ENCODE measurements at regions not wholly inside any gene's neighbourhood (a gene's known extent, or its start where the extent isn't known, plus 50 kb on each side); places are given as distances from the start of the nearest gene placed in this dataset.

GRCh38 chr22:49423125-49423650, 404.5 kb downstream of the BRD1 start:
- DNase-seq = no peak

DNA sequence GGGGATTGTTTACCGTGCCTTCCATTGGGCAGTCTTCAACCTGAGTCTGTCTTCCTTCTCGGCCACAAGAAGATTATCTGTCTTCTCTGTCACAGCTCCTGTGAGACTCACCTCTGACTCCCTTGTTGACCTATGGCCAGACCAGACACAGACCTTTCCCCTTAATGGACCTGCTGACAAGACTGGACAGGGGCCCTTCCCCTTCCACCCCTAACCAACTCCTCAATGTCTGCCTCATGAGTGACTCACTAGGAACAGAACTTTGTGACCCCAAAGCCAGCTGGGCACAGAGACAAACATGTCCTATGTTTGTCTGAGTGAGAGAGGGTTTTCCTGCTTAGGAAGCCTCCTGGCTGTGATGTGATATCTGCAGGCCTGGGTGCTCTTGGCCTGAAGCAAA, 405.0 kb downstream of the BRD1 start:
- DNase-seq = no peak

- no peak for DNase-seq
These were observed 407.0 kb downstream of the BRD1 start for GRCh38 chr22:49420651-49421050.

- DNase-seq = no peak
These were observed 408.0 kb downstream of the BRD1 start for GRCh38 chr22:49419661-49420060.

DNA sequence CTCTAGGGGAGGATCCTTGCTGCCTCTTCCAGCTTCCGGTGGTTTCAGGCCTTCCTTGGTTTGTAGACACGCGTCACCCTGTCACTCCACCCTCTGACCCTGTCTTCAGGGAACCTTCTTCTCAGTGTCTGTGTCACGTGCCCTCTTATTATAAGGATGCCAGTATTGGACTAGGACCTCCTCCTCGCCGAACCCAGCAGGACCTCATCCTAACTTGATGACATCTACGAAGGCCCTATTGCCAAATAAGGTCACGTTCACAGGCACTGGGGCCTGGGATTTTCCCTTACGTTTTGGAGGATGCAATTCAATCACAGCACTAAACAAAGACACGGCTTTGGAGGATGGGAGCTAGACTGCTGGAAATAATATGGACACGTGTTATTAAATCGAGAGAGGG, 408.7 kb downstream of the BRD1 start:
- no peak for DNase-seq

- no peak for DNase-seq
These were observed 409.3 kb downstream of the BRD1 start for GRCh38 chr22:49418341-49418894.

- no peak for DNase-seq
These were observed 409.8 kb downstream of the BRD1 start for GRCh38 chr22:49417833-49418232.

GRCh38 chr22:49417326-49417725, 410.3 kb downstream of the BRD1 start:
- no peak for DNase-seq

- no peak for DNase-seq
These were observed 412.3 kb downstream of the BRD1 start for GRCh38 chr22:49415151-49415951.

DNA sequence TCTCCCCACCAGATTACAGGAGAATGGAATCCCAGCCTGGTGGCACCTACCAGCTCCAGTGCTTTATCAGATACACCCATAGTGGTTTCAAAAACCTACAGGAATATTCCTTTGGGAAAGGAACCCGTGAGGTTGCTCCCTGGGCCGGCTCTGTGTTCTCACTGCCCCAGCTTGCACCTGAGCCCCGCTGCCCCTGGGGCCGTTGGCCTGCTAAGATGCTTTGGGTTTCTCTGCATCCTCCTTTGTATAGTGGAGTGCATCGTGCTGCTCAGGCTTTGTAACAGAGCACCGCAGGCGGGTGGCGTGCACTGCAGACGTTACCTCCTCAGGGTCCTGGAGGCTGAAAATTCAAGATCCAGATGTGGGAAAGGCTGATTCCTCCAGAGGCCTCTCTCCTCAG, 414.1 kb downstream of the BRD1 start:
- DNase-seq = no peak

DNA sequence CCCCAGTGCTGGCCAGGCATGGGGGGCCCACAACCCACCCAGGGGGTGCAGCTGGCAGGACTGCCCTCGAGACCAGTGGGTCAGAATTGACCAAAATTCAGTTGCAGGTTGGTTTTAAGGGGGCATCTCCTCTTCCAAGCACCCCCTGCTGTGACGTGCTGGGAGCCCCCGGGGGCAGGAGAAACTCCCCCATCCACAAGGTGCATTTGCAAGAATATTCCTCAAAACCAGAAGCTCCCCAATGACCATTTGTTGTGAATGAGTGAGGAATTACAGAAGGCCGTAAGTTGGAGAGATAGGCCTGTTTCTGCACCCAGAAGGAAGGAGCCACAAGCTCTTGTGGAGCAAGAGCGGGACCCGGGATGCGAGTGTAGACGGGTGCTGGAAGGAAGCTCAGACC, 414.5 kb downstream of the BRD1 start:
- DNase-seq = no peak

DNA sequence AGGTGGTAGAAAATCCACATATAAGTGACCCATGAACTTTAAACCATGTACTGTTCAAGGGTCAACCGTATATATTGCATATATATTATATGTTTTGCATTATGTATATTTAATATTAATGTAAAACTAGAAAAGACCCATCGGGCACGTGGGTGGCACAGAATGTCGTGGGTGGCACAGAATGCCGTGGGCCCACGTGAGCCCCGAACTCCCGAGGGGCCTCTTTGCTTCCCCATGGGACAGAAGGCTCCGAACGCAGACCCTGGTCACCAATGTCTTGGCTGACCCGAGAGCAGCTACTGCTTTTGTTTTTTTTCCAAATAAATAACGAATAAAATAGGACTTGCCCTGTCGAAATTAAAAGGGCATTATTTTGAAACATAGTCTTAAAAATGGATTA, 415.4 kb downstream of the BRD1 start:
- DNase-seq = no peak

- DNase-seq = no peak
These were observed 416.4 kb downstream of the BRD1 start for GRCh38 chr22:49411236-49411635.

DNA sequence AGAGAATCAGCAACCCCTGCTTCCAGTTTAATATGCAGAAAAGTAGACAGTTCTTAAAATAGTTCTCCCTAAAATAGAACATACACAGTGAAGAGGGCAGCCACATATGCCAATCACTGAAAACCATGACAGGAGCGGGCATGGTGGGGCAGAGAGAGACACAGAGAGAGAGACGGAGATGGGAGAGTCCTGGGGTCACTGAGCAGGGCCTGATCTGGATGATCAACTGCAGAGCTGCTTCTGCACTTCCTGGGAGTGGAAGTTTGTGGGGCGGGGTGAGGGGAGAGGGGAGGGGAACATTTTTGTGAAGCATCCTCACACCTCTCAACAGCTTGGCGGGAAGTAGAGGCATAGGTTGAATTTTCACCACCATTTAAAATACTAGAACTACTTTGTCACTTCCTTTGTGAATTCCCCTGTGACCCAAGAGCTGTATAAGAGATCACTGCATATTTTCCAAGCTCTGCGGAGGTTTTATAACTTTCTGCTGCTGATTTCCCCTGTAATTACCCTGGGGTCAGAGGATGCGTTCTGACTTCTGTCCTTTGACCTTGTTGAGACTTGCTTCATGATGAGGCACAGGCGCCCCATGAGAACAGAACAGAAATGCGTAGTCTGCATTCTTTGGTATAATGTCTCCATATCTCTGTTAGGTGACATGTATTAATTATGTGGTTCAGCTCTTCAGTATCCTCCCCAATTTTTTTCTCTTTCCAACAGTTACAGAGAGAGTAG, 419.4 kb downstream of the BRD1 start:
- no peak for DNase-seq

DNA sequence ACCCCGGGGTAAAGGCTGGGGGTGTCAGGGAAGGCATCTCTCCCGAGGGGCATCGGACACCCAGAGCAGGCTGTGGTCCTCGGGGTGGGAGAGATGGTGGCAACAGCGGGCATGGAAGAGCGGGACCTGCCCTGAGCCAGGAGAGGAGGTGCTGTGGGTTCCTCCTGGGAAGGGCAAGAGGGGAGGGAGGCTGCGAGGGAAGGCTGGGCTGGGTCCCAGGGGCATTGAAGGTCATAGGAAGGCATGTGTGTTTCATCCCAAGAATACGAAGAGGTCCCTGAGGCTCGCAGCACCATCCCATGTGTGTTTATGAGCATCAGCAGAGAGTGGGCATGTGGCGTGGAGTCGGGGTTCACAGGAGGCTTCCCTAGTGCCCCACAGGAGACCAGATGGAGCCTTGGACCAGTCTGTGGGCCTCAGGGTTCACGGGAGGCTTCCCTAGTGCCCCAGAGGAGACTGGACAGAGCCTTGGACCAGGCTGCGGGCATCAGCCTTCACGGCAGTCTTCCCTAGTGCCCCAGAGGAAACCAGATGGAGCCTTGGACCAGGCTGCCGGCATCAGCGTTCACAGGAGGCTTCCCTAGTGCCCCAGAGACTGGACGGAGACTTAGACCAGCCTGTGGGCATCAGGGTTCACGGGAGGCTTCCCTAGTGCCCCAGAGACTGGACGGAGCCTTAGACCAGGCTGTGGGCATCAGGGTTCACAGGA, 420.6 kb downstream of the BRD1 start:
- DNase-seq = no peak

DNA sequence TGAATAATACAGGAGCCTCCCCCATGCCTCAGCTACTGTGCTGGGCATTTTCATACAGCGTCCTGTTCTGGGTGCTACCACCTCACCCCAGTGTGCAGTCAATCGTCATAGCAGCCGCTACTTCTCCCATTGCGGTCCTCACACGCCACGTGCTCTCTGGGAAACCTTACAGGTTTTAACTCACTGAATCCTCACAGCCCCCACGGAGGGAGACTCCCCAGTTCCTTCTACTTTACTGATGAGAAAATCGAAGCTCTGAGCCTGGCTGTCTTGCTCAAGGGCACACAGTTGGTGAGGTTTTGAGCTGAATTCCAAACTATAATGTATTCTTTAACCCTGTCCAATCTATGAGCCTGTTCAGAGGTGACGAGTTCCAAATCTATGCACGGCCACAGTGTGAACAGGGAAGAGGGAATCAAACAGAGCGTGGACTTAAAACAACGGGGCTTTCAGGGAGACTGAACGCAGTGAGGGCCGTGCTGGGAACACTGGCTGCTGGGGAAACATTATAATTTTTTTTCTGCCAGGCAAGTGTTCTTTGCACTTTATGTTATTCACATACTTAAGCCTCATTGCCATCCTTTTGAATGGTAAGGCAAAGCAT, 421.5 kb downstream of the BRD1 start:
- DNase-seq = no peak

- DNase-seq = no peak
These were observed 422.1 kb downstream of the BRD1 start for GRCh38 chr22:49405590-49405989.

DNA sequence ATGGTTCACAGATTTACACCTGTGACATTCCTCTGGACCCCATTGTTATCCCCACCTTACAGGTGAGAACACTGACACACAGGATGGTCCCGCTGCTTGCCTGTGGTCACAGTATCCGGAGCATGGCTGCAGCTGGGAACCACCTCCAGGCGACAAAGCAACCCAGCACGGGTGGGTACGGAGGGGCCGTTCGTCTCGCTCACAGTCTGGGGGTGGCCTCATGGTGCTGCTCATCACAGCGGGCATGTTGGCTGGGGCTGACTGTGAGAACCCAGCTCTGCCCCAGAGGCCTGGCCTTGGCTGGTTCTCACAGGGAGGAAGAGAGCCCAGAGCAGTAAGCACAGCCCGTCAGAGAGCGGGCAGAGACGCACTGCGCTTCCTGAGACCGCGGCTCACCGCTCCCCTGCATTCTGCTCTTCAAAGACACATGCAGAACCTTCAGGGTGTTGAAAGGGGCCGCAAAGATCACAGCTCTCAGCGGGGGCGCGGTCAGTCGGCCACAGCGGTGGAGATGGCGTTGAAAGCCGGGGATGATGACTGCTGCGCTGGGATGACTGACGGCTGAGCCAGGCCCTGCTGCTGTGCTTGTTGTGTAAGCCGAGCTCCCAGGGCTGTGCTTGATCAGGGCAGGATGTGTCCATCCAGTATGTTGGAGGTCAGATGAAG, 423.0 kb downstream of the BRD1 start:
- DNase-seq = no peak

GRCh38 chr22:49404020-49404419, 423.7 kb downstream of the BRD1 start:
- no peak for DNase-seq

- DNase-seq = no peak
These were observed 424.6 kb downstream of the BRD1 start for GRCh38 chr22:49403102-49403501.

DNA sequence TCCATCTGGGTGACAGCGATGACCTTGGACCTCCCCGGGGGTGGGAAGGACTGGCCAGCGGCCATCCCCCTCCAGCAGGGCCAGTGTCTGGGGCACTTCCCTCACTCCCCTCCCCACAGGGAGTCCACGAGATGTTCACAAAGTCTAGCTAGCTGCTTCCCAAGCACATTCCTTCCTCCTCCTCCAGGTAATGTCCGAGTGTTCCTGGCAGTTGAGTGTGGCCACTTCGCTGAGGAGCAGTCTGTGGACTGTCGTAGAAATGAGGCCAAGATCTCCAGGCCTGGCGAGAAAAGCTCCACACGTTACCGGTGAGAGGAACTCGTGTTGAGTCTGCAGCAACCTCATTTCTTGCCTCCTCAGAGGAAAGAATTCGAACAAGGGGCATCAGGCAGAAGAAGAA, 425.5 kb downstream of the BRD1 start:
- no peak for DNase-seq

DNA sequence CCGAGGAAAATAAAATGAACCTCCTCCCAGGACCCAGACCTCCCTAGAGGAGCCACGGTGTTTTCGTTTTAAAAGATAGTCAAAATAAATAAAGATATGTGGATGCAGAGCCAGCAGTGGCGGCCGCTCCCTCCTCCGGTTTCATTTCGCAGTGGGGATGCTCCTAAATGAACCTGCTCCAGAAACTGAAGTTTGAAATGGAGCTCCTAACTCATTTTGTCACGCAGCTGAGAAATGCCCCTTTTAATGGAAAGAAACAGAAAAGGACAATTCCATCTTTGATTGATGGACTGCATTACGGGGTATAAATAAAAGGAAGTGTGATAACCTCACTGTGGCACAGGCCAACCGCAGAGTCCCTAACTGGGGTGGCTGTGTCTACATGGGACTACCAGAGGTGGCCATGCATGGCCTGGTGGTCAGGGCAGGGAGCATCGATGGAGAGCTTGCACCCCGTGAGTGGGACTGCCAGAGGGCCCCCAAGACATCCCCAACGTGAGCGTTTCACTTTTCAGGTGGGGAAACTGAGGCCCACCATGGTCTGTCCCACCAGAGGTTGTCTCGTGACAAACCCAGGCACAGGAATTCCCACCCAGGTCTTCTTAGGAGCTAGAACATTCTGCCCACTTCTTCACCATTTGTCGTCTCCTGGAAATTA, 426.6 kb downstream of the BRD1 start:
- DNase-seq = no peak

Measured in NCI-H1048 (cell line).